A673 (cell line): ENCODE measurements at regions not wholly inside any gene's neighbourhood (a gene's known extent, or its start where the extent isn't known, plus 50 kb on each side); places are given as distances from the start of the nearest gene placed in this dataset.

ENCODE experiments used
- EZH2 ChIP-seq: fragments of 200-600 bp; sonication (generic); IDR thresholded peaks from 2 replicates; pipeline ENCODE4 v1.6.1; 2017; ENCODE audit warnings: borderline replicate concordance, low read depth, mild to moderate bottlenecking, mixed read lengths, antibody characterized with exemption, low read length; ENCODE audit not compliant: poor library complexity, severe bottlenecking
- TF ChIP-seq, protein P1 (sequence below): fragments of 300-800, 200-600 bp; sonication (generic); conservative IDR thresholded peaks from 2 replicates; pipeline ENCODE4 v1.5.1; 2017; ENCODE audit warnings: low read depth, mild to moderate bottlenecking, antibody characterized with exemption, low read length, moderate library complexity, mixed read lengths

DNA sequence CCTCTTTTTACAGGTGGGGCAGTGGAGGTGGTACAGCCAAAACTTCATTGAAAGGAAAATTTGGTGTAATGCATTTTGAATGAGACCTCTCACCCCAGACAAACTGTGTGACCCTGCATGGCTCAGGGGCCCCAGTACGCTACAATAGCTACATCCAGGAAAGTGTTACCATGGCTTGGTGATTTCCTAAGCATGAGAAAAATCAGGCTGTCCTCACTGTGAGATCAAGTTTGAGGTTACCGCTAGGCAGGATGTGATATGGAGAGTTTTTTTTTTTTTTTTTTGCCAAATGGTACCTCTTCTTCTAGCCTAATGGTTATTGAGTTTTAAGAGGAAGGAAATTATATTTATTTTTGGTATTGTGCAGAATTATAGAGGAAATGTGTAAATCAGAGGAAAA is 305.3 kb downstream of the CD83 start:
- TF ChIP-seq, protein P1, sequence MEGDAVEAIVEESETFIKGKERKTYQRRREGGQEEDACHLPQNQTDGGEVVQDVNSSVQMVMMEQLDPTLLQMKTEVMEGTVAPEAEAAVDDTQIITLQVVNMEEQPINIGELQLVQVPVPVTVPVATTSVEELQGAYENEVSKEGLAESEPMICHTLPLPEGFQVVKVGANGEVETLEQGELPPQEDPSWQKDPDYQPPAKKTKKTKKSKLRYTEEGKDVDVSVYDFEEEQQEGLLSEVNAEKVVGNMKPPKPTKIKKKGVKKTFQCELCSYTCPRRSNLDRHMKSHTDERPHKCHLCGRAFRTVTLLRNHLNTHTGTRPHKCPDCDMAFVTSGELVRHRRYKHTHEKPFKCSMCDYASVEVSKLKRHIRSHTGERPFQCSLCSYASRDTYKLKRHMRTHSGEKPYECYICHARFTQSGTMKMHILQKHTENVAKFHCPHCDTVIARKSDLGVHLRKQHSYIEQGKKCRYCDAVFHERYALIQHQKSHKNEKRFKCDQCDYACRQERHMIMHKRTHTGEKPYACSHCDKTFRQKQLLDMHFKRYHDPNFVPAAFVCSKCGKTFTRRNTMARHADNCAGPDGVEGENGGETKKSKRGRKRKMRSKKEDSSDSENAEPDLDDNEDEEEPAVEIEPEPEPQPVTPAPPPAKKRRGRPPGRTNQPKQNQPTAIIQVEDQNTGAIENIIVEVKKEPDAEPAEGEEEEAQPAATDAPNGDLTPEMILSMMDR: no peak
- no peak for TF ChIP-seq EZH2
